HL-60 (cell line): ENCODE measurements at regions not wholly inside any gene's neighbourhood (a gene's known extent, or its start where the extent isn't known, plus 50 kb on each side); places are given as distances from the start of the nearest gene placed in this dataset.

ENCODE experiments used
- DNase-seq, 2 experiments: peaks; one replicate each; pipeline ENCODE4 v3.0.0-alpha.2; 2010 to 2020; ENCODE audit warnings: low read depth in 1 of 2, low spot score in 1 of 2
- H3K27ac ChIP-seq: fragments of 250-450 bp; sonication (Bioruptor Pico); replicated peaks from 2 replicates; pipeline ENCODE4 v1.5.1; 2020; ENCODE audit warnings: mild to moderate bottlenecking, moderate library complexity
- H3K27me3 ChIP-seq: fragments of 250-450 bp; sonication (Bioruptor Pico); 2 replicates; pipeline ENCODE4 v1.5.1; 2021; ENCODE audit warnings: mild to moderate bottlenecking, moderate library complexity; ENCODE audit not compliant: insufficient read depth, poor library complexity, severe bottlenecking
- H3K4me3 ChIP-seq: replicated peaks from 2 replicates; pipeline ENCODE4 v1.5.1; 2011; ENCODE audit warnings: mild to moderate bottlenecking, control low read depth, low read length; ENCODE audit not compliant: insufficient read depth
- GABPA ChIP-seq: IDR thresholded peaks from 2 replicates; pipeline ENCODE4 v1.6.1; 2012; ENCODE audit warnings: low read depth
- POLR2AphosphoS5 ChIP-seq: IDR thresholded peaks from 2 replicates; pipeline ENCODE4 v1.6.1; 2012; ENCODE audit warnings: low read depth
- SPI1 ChIP-seq: IDR thresholded peaks from 2 replicates; pipeline ENCODE4 v1.6.1; 2012; ENCODE audit warnings: low read depth, mild to moderate bottlenecking, borderline replicate concordance
- TF ChIP-seq, protein P1 (sequence below): IDR thresholded peaks from one replicate; pipeline ENCODE4 v1.5.1; 2011; ENCODE audit warnings: low read length, control low read depth, inconsistent platforms; ENCODE audit not compliant: insufficient read depth
- TF ChIP-seq, protein P2 (sequence below): IDR thresholded peaks from 2 replicates; pipeline ENCODE4 v1.6.1; 2012; ENCODE audit warnings: low read depth; ENCODE audit not compliant: insufficient replicate concordance

DNA sequence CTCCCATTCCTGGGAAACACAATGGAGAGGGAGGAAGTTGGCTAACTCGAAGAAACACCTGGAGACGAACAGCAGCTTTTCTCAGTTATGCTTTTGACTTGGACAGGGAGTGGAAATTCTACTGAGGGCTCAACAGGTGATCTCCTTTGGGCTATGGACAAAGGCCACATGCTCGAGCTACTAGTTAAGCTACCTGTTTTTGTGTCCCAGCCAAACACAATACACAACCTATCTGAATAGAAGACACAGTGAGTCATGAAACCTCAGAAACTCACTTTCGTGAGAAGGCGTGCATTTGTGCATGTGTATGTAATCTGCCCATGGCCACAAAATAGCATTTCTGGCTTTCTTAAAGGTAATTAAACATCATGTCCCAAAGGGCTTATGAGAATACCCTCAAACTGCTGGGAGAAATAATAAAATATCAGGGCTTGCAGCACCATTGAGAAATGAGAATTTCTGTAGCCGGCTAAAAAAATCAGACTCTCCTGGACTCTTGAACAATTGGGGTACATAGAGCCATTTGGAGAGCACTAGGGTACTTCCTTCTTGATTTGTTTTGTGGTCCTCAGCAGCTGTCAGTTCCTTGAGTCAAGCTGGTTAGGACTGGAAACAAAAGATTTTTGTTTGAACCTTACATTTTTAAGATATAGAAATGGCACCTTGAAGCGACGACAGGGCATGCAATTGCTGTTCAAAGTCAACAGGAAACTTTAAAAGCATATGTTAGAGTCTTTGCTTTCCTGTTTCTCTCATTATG lies 85.5 kb upstream of the PTHLH start:
- Histone ChIP-seq H3K4me3 (no peak overlapping the region), H3K27ac (no peak overlapping the region), H3K27me3 (no peaks in the 10 kb centered on the region)
- DNase-seq, result no peak
- TF ChIP-seq SPI1 (no peak), GABPA (no peak), POLR2AphosphoS5 (no peak)
- TF ChIP-seq, protein P1, sequence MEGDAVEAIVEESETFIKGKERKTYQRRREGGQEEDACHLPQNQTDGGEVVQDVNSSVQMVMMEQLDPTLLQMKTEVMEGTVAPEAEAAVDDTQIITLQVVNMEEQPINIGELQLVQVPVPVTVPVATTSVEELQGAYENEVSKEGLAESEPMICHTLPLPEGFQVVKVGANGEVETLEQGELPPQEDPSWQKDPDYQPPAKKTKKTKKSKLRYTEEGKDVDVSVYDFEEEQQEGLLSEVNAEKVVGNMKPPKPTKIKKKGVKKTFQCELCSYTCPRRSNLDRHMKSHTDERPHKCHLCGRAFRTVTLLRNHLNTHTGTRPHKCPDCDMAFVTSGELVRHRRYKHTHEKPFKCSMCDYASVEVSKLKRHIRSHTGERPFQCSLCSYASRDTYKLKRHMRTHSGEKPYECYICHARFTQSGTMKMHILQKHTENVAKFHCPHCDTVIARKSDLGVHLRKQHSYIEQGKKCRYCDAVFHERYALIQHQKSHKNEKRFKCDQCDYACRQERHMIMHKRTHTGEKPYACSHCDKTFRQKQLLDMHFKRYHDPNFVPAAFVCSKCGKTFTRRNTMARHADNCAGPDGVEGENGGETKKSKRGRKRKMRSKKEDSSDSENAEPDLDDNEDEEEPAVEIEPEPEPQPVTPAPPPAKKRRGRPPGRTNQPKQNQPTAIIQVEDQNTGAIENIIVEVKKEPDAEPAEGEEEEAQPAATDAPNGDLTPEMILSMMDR, result no peak
- TF ChIP-seq, protein P2, sequence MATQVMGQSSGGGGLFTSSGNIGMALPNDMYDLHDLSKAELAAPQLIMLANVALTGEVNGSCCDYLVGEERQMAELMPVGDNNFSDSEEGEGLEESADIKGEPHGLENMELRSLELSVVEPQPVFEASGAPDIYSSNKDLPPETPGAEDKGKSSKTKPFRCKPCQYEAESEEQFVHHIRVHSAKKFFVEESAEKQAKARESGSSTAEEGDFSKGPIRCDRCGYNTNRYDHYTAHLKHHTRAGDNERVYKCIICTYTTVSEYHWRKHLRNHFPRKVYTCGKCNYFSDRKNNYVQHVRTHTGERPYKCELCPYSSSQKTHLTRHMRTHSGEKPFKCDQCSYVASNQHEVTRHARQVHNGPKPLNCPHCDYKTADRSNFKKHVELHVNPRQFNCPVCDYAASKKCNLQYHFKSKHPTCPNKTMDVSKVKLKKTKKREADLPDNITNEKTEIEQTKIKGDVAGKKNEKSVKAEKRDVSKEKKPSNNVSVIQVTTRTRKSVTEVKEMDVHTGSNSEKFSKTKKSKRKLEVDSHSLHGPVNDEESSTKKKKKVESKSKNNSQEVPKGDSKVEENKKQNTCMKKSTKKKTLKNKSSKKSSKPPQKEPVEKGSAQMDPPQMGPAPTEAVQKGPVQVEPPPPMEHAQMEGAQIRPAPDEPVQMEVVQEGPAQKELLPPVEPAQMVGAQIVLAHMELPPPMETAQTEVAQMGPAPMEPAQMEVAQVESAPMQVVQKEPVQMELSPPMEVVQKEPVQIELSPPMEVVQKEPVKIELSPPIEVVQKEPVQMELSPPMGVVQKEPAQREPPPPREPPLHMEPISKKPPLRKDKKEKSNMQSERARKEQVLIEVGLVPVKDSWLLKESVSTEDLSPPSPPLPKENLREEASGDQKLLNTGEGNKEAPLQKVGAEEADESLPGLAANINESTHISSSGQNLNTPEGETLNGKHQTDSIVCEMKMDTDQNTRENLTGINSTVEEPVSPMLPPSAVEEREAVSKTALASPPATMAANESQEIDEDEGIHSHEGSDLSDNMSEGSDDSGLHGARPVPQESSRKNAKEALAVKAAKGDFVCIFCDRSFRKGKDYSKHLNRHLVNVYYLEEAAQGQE, result no peak

DNA sequence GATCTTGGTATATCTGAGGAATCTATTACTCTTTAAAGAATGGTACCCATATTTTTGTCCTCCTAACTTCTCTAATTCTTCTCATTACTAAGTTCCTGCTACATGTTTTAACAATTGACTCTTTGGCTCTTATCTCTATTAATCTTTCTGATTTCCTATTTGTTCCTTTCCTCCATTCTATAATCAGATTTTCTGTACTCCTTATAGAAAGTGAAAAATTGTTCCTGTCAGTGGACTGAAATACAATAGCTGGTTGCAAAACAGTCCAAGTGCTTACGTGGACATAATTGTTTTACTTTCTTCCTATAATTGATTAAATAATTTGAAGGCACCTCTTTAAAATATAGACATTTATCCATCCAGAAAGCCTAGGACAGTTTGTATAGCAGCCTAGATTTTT lies 86.7 kb upstream of the PTHLH start:
- H3K27me3 ChIP-seq, result no peaks in the 10 kb centered on the region
- TF ChIP-seq POLR2AphosphoS5, result no peak
- no peak for TF ChIP-seq SPI1
- TF ChIP-seq GABPA, result no peak
- TF ChIP-seq, protein P2, result no peak
- TF ChIP-seq, protein P1, result no peak
- H3K27ac ChIP-seq, result no peak overlapping the region
- DNase-seq, result no peak
- H3K4me3 ChIP-seq, result no peak overlapping the region

DNA sequence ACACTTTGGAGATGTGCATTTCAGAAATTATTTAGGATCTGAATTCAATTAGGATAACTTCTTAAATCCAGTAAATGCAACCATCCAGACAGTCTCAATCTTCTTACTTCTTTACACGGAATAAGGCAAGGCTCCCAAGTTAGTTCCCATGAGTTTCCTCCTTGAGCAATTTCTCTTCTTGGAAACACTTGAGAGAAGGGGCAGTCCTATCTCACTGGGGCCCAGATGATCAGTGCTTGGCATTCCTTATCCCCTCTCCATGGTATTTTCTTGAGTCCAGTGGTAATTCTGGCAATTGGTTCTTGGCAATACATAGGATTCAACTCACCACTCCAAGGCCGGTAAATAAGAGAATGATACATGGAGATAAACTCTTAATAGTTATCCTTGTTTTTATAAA lies 87.1 kb upstream of the PTHLH start:
- H3K27me3 ChIP-seq, result no peaks in the 10 kb centered on the region
- TF ChIP-seq, protein P2, result no peak
- no peak for TF ChIP-seq SPI1
- TF ChIP-seq POLR2AphosphoS5, result no peak
- TF ChIP-seq GABPA, result no peak
- TF ChIP-seq, protein P1, result no peak
- DNase-seq, result no peak
- H3K4me3 ChIP-seq, result no peak overlapping the region
- no peak overlapping the region for H3K27ac ChIP-seq
